ENCODE measurements at regions not wholly inside any gene's neighbourhood (a gene's known extent, or its start where the extent isn't known, plus 50 kb on each side); places are given as distances from the start of the nearest gene placed in this dataset.

GRCh38 chr9:26053954-26054353, 375.7 kb upstream of the TUSC1 start:
- H3K27ac Mint-ChIP-seq (ENCODE audit: low read depth, unreplicated experiment): no peak overlapping the region
- no peak for TF ChIP-seq CTCF (IDR thresholded peaks at IDR 0.05; ENCODE audit: unreplicated experiment)
- H3K4me3 Mint-ChIP-seq (ENCODE audit: unreplicated experiment): no peak overlapping the region
- POLR2A ChIA-PET: interaction anchor here (0.6 kb wide), 1 partner anchor 593 kb away, joined by 3 read pairs; no protein-coding TSS in a partner anchor
- BruUV-seq (replicated peaks): no TSS peak
- DNase-seq (ENCODE audit: unreplicated experiment): no peak
- H3K9me3 Mint-ChIP-seq (ENCODE audit: unreplicated experiment): peaks cover 8% of the 10 kb centered on the region
- CTCF ChIA-PET: interaction anchor here (0.7 kb wide), 1 partner anchor 16 kb away, joined by 3 read pairs; no protein-coding TSS in a partner anchor
- no peaks in the 10 kb centered on the region for H3K4me1 Mint-ChIP-seq (ENCODE audit: insufficient read depth, unreplicated experiment)
- no peaks in the 10 kb centered on the region for H3K27me3 Mint-ChIP-seq (ENCODE audit: insufficient read depth, unreplicated experiment)
- intact Hi-C loops (cut with micrococcal nuclease): no loop called here
- no peaks in the 10 kb centered on the region for H3K36me3 Mint-ChIP-seq (ENCODE audit: insufficient read depth, unreplicated experiment)

GRCh38 chr9:26043431-26043830, 365.2 kb upstream of the TUSC1 start:
- Mint-ChIP-seq H3K27me3 (ENCODE audit: insufficient read depth, unreplicated experiment) (no peaks in the 10 kb centered on the region), H3K36me3 (ENCODE audit: insufficient read depth, unreplicated experiment) (no peaks in the 10 kb centered on the region), H3K4me3 (ENCODE audit: unreplicated experiment) (no peak overlapping the region), H3K9me3 (ENCODE audit: unreplicated experiment) (peaks cover 12% of the 10 kb centered on the region), H3K4me1 (ENCODE audit: insufficient read depth, unreplicated experiment) (no peaks in the 10 kb centered on the region), H3K27ac (ENCODE audit: low read depth, unreplicated experiment) (no peak overlapping the region)
- no peak for DNase-seq (ENCODE audit: unreplicated experiment)
- POLR2A ChIA-PET: no interaction called here
- TF ChIP-seq CTCF (IDR thresholded peaks at IDR 0.05; ENCODE audit: unreplicated experiment): no peak
- CTCF ChIA-PET: no interaction called here
- intact Hi-C loops (cut with micrococcal nuclease): no loop called here
- BruUV-seq (replicated peaks): no TSS peak

- no TSS peak for BruUV-seq (replicated peaks)
- ChIA-PET CTCF (interaction anchor here (1.1 kb wide), 1 partner anchor 11 kb away, joined by 3 read pairs; no protein-coding TSS in a partner anchor), POLR2A (no interaction called here)
- intact Hi-C loops (cut with micrococcal nuclease): no loop called here
- Mint-ChIP-seq H3K27ac (ENCODE audit: low read depth, unreplicated experiment) (no peak overlapping the region), H3K4me1 (ENCODE audit: insufficient read depth, unreplicated experiment) (no peaks in the 10 kb centered on the region), H3K9me3 (ENCODE audit: unreplicated experiment) (peaks cover 10% of the 10 kb centered on the region), H3K36me3 (ENCODE audit: insufficient read depth, unreplicated experiment) (no peaks in the 10 kb centered on the region), H3K27me3 (ENCODE audit: insufficient read depth, unreplicated experiment) (no peaks in the 10 kb centered on the region), H3K4me3 (ENCODE audit: unreplicated experiment) (no peak overlapping the region)
- TF ChIP-seq CTCF (IDR thresholded peaks at IDR 0.05; ENCODE audit: unreplicated experiment): no peak
- DNase-seq (ENCODE audit: unreplicated experiment): no peak
Observed at GRCh38 chr9:26034786-26035185, 356.5 kb upstream of the TUSC1 start.

- no peaks in the 10 kb centered on the region for H3K36me3 Mint-ChIP-seq (ENCODE audit: insufficient read depth, unreplicated experiment)
- CTCF ChIA-PET: interaction anchor here (1.5 kb wide), 1 partner anchor 45 kb away, joined by 4 read pairs; no protein-coding TSS in a partner anchor
- no peak overlapping the region for H3K4me3 Mint-ChIP-seq (ENCODE audit: unreplicated experiment)
- H3K4me1 Mint-ChIP-seq (ENCODE audit: insufficient read depth, unreplicated experiment): no peaks in the 10 kb centered on the region
- no peak for DNase-seq (ENCODE audit: unreplicated experiment)
- H3K27ac Mint-ChIP-seq (ENCODE audit: low read depth, unreplicated experiment): no peak overlapping the region
- no TSS peak for BruUV-seq (replicated peaks)
- H3K9me3 Mint-ChIP-seq (ENCODE audit: unreplicated experiment): peaks cover 10% of the 10 kb centered on the region
- POLR2A ChIA-PET: no interaction called here
- no peaks in the 10 kb centered on the region for H3K27me3 Mint-ChIP-seq (ENCODE audit: insufficient read depth, unreplicated experiment)
- no peak for TF ChIP-seq CTCF (IDR thresholded peaks at IDR 0.05; ENCODE audit: unreplicated experiment)
- intact Hi-C loops (cut with micrococcal nuclease): no loop called here
Observed at GRCh38 chr9:26033336-26033735, 355.1 kb upstream of the TUSC1 start.

Measured in MCF 10A (cell line).